DOHH2 (cell line): ENCODE measurements at regions not wholly inside any gene's neighbourhood (a gene's known extent, or its start where the extent isn't known, plus 50 kb on each side); places are given as distances from the start of the nearest gene placed in this dataset.

ENCODE experiments used
- EZH2phosphoT487 ChIP-seq: fragments of 200-600 bp; sonication (generic); IDR thresholded peaks from 2 replicates; pipeline ENCODE4 v1.6.1; 2017; ENCODE audit warnings: borderline replicate concordance, mild to moderate bottlenecking, antibody characterized with exemption, low read length, moderate library complexity, mixed read lengths
- TF ChIP-seq, protein P1 (sequence below): fragments of 200-600 bp; sonication (generic); IDR thresholded peaks from one replicate; pipeline ENCODE4 v1.5.1; 2014; ENCODE audit warnings: antibody characterized with exemption, mild to moderate bottlenecking, low read depth, low read length; ENCODE audit not compliant: poor library complexity, severe bottlenecking

DNA sequence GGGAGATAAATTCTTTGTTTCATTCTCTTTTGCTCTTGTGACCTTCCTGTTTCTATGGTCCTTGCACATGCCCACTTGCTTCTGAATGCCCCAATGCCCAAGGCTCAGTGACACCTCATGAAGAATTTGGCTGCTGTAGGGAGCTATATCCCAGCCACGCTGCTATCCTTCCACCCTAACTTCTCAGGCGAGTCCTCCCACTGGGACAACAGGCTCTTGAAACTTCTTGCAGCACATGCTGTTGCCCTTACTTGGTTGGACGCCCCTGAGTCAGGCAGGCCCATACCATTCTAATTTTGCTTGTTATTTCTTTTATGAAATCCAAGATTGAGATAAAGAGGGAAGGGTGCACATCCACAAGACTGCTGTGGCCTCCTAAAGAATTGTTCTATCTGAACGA lies 57.6 kb upstream of the BLID start:
- no peak for TF ChIP-seq EZH2phosphoT487
- TF ChIP-seq, protein P1, sequence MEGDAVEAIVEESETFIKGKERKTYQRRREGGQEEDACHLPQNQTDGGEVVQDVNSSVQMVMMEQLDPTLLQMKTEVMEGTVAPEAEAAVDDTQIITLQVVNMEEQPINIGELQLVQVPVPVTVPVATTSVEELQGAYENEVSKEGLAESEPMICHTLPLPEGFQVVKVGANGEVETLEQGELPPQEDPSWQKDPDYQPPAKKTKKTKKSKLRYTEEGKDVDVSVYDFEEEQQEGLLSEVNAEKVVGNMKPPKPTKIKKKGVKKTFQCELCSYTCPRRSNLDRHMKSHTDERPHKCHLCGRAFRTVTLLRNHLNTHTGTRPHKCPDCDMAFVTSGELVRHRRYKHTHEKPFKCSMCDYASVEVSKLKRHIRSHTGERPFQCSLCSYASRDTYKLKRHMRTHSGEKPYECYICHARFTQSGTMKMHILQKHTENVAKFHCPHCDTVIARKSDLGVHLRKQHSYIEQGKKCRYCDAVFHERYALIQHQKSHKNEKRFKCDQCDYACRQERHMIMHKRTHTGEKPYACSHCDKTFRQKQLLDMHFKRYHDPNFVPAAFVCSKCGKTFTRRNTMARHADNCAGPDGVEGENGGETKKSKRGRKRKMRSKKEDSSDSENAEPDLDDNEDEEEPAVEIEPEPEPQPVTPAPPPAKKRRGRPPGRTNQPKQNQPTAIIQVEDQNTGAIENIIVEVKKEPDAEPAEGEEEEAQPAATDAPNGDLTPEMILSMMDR: no peak
